ENCODE measurements at regions not wholly inside any gene's neighbourhood (a gene's known extent, or its start where the extent isn't known, plus 50 kb on each side); places are given as distances from the start of the nearest gene placed in this dataset.

- TF ChIP-seq CTCF (conservative IDR thresholded peaks at IDR 0.05; ENCODE audit: low read length): no peak
- DNase-seq (ENCODE audit: low read depth): peak; percentile 21
- H3K4me3 ChIP-seq (ENCODE audit: low read length): no peak overlapping the region
These were observed 184.0 kb downstream of the KCNE4 start for GRCh38 chr2:223235986-223236385.

- peak; percentile 16 for DNase-seq (ENCODE audit: low read depth)
- no peak overlapping the region for H3K4me3 ChIP-seq (ENCODE audit: low read length)
- no peak for TF ChIP-seq CTCF (conservative IDR thresholded peaks at IDR 0.05; ENCODE audit: low read length)
These were observed 186.3 kb downstream of the KCNE4 start for GRCh38 chr2:223238301-223238700.

- no peak overlapping the region for H3K4me3 ChIP-seq (ENCODE audit: low read length)
- no peak for DNase-seq (ENCODE audit: low read depth)
- no peak for TF ChIP-seq CTCF (conservative IDR thresholded peaks at IDR 0.05; ENCODE audit: low read length)
These were observed 191.2 kb downstream of the KCNE4 start for GRCh38 chr2:223243233-223243632.

GRCh38 chr2:223247136-223247535 is 195.1 kb downstream of the KCNE4 start:
- H3K4me3 ChIP-seq (ENCODE audit: low read length): no peak overlapping the region
- DNase-seq (ENCODE audit: low read depth): peak; percentile 51
- peak; percentile 65 for TF ChIP-seq CTCF (conservative IDR thresholded peaks at IDR 0.05; ENCODE audit: low read length)

GRCh38 chr2:223251656-223252229 is 199.8 kb downstream of the KCNE4 start:
- TF ChIP-seq CTCF (conservative IDR thresholded peaks at IDR 0.05; ENCODE audit: low read length): no peak
- no peak overlapping the region for H3K4me3 ChIP-seq (ENCODE audit: low read length)
- DNase-seq (ENCODE audit: low read depth): no peak

GRCh38 chr2:223260681-223261080 is 208.7 kb downstream of the KCNE4 start:
- peak; percentile 7 for DNase-seq (ENCODE audit: low read depth)
- no peak overlapping the region for H3K4me3 ChIP-seq (ENCODE audit: low read length)
- no peak for TF ChIP-seq CTCF (conservative IDR thresholded peaks at IDR 0.05; ENCODE audit: low read length)

GRCh38 chr2:223262946-223263345 is 211.0 kb downstream of the KCNE4 start:
- no peak for TF ChIP-seq CTCF (conservative IDR thresholded peaks at IDR 0.05; ENCODE audit: low read length)
- H3K4me3 ChIP-seq (ENCODE audit: low read length): no peak overlapping the region
- DNase-seq (ENCODE audit: low read depth): peak; percentile 66
